Activated effector memory CD4-positive, alpha-beta T cell treated with anti-CD3 and anti-CD28 coated beads, Interleukin-2, amount 50 U/mL, for 16 hours (primary cell): ENCODE measurements at regions not wholly inside any gene's neighbourhood (a gene's known extent, or its start where the extent isn't known, plus 50 kb on each side); places are given as distances from the start of the nearest gene placed in this dataset.
"Not testable (repeated sequence)": the region's sequence is repeated elsewhere in the genome, so short reads cannot be mapped to it uniquely, and the experiment has no call there.

Experiments
- DNase-seq: peaks from one replicate; pipeline ENCODE4 v3.0.0-alpha.2; 2020

DNA sequence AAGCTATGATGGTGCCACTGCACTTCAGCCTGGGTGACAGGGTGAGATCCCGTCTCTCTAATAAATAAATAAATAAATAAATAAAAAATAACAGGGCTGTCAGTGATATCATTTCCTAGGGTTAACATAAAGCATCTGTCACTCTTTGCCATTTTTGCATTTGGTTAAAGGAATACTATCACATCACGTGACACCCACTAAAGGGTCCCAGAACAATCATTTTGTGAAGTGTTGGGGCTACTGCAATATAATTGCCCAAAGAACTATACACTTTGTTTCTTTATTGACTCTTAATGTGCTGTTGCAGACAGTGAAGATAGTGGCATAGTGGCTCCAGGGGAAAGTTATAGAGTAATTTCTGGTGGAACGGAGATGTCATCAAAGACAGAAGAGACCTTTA, 176.5 kb upstream of the MMS22L start:
- no peak for DNase-seq

DNA sequence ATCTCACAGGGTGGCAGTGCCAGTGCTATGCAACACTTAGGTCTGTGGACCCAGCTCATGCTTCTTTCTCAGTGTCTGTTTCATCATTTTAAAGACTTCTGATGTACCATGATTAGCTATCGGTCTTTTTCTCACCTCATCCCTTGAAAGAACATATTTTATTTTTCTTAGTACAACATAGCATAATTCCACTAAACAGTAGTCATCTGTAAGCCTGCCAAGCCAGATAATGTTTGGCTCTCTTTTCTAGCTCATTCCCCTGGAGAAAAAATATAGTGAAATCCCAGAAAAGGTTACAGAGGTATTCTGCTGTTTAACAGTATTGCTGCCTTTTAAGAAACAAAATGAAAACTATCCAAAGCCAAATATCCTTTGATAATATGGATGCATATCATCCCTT, 177.0 kb upstream of the MMS22L start:
- no peak for DNase-seq

DNA sequence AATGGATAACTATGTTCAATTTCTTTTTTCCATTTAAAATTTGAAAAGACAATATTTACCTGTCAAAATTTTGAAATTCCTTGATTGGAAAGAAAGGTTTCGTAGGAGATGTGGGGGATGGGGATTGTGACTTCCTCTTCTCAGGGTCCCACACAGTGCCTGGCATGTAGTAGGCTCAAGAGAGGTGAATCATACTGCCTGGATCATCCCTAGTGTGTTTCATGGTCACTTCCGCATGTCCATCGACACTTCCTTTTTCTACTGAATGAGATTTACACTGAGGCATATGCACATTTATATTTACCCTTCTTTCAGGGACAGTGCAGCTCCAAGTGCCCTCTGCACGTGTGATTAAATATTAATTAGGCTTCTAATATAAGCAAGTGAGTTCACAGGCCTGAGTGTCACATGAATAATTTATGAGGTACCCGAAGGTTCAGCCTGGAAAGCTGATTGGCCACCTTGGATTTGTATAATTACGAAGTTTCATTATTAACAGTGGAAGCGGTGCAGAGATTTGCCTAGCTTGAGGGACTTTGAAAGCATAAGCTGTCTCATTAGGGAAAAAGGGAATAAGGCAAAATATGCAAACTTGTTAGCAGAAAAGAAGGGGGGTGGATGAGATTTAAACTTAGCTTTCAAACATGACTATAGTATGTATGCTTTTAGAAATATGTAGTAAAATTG, 177.5 kb upstream of the MMS22L start:
- DNase-seq, result no peak

DNA sequence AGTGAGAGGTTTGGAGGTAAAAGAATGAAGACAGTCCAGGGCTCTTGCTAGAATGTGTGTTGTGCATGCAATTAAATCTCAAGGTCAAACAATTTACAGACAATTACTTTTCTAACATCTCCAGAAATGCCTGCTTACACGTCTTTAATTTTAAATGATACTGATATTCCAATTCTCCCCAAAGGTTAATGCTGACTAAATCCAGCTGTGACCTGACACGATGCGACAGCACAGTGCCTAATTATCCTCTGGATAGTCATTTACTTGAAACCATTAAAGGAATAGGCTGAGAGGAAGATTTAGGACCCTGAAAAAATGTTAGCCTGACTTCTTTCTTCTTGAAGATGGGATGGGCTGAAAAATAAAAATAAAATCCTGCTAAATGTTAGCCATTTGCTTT, 178.2 kb upstream of the MMS22L start:
- DNase-seq, result no peak

DNA sequence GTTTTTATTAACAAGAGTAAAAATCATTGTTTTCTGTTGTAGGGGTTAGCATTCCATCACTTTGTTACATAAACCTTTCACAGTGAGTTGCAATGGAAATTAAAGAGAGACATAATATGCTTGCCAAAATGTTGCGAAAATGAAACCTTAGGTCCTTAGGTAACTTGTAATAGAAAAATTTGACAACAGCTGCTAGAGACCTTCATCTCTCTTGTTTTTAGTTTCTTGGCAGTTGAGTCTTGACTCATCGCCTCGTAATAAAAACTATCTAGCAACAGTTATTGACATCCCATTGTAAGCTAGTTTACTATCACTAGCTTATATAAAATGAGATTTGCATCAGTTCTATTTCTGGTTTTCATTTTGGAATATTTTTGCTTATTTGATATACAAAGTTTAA, 179.0 kb upstream of the MMS22L start:
- no peak for DNase-seq

DNA sequence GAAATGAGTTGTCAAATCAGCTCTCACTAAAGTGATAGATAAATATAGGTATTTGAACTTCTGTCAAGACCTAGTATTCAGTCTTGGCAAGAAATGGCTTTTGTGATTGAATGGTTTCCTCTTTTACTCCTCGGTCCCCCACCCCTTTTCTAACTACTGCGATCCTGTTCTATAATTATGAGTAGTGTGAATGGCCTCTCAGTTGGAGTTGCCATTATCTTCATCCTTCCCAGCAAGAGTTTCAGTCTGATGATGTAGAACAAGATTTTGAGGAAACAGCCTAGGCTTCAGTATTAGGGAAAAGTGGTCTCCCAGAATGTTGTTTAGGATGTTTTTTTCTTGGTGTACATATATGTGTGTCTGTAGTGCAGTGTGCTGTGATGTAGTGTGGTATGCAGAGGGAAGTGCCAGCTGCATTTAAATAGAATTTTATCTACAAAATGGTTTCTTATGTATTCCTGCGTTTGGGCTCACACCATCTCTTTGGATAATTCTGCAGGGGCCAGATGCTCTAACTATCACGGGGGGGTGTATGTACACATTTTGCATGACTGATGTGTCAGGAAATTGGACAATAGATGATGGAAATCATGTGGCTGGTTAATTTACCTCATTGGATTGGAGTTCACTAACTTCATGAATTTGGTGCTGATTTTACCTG, 180.1 kb upstream of the MMS22L start:
- DNase-seq, result no peak

DNA sequence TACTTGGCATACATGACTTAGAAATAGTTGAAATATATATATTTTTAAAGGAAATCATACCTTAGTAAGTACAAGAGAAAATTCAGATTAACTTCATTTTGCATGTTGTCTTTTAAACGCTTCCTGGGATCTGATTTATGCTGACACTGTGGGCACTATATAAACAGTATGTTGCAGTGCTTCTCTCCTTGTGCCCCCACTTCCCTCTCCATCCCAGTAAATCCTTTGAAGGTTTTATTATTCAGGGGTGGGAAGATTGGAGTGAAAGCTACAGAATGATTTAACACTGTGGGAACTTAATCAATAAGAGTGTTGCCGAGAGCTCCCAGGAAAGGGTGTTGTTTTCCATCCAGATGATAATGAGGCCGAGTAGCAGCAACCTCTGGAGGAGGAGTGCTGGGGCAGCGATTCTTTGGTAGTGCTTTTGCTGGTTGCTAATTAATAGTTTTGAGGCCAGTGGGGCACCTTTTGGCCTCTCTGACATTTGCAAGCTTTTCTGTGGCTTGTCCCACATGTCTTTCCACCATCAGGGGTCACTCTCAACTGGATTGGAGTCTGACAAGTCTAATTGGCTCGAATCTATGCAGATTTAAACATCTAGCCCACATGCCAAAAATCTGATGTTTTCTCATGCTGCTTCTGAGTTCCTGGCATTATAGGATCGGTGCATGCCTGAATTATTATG, 183.0 kb upstream of the MMS22L start:
- no peak for DNase-seq

DNA sequence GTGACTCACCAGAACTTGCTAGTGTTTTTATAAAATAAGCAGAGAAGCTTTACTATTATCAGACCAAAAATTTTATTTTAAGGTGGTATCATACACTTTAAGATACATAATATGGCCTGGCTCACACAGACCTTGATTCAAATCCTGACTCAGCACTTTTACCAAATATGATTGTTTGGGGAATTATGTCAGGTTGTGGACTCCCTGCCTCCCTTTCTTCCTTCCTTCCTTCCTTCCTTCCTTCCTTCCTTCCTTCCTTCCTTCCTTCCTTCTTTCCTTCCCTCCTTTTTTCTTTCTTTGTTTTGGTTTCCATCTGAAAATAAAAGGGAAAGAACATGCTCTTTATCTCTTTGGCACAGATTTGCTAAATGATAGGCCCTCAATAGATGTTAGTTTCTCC, 186.0 kb upstream of the MMS22L start:
- DNase-seq, result no peak

DNA sequence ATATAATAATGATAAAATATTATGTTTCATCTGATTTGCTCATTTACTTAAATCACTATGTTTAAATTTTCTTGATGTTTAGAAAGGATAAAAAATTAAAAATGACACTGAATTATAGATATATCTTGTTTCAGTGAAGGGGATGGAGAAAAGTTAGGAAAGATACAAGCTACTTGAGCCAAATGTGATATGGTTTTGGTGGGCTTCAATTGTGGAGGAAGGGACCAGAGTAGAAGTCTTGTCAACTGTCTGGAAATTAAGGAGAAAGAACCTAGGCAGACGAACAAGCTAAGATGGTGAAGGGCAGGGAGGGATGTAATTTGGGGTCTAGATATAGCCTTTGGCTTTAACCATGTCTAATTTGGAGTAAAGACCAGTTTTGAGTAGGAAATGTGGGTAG, 186.4 kb upstream of the MMS22L start:
- DNase-seq, result no peak

DNA sequence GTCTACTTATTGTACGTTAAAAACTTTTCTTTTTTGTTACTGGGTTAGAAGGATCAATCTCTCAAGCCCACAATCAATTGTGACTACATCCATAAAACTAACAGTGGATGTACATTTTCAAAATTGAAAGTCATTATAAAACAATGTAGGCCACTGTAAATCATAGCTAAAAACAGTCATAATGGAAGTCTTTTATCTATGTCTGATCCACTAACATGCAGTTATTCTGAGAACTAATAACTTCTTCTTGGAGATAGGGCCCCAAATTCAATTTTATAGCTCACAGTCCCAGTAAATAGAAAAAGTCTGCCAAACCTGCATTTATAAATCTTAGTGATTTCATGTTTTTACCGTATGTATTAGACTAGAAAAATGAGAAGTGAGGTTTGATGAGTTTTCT, 187.3 kb upstream of the MMS22L start:
- no peak for DNase-seq

DNA sequence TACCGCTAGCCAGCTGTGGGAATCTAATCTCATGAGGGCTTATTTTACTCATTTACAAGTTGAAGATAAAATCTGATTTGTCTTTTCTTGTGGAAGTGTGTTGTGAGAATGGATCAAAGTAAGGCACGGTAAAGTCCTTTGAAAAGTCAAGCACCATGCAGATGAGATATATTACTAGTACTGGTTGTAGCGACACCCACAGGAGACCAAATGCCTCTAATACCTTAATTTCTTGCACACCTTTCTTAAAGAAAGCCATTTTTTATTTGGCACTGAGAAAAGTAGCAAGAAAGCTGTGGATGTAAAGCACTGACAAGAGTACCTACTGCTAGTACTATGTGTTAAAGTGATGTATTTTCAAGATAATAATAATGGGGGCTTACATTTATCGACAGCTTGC, 191.0 kb upstream of the MMS22L start:
- DNase-seq, result no peak

DNA sequence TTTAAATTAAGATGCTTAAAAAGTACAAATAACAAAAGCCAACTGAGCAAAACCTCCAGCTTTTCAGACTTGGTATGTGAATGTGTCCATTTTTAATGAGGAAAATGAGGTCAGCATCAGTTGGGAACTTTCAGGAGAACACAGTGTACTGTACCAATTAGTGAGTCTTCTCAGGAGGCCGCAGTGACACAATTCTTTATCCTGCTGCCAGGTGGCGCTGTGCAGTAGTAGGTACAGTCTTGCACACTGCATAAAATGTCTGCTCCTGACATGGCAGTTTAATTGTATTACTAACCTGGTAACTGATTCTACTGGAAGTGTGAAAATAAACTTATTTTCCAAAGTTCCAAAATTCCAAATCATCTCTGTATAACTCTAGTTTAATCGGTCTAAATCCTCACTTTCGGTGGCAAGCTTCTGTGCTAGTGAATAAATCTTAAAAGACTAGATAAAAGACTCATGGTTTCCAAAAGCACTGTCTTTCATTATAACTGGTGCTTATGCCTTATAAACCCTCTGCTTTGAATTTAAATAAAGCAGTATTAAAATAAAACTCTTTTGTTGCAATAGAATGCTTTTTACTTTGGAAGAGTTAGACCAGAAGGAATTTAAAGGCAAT, 214.8 kb upstream of the MMS22L start:
- peak; percentile 84 for DNase-seq

DNA sequence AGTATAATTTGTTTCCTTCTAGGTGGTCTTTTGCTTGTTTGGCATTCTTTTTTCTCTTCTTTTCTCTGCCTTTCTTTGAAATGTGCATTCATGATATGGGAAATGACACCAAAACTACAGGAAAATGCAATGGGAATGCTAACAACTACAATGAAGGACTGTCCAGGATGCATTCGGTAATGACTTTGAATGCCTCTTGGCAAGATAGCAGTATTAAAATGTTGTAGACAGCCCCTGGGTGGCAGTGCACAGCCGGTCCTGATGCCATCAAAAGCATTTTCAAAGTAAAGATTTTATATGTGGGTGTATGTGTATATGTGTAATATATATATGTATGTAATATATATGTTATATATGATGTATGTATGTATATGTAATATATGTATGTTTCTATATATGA, 218.8 kb upstream of the MMS22L start:
- no peak for DNase-seq

DNA sequence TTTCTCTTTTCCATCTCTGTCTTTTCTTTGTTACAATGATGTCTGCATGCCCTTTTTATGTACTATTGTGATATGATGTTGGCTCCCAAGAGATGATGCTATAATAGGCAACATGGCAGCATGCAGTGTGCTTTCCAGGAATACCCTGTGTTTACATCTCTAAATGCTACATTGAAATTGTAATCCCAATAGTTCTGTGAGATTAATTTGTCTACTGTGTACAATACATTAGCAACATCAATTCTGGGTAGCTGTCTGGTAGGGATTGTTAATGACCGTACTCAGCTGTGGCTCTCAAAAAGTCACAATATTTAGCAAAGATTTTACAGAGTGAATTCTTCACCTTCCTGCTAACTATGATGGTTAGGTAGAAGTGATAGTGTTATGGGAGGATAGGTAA, 225.6 kb upstream of the MMS22L start:
- DNase-seq, result no peak

DNA sequence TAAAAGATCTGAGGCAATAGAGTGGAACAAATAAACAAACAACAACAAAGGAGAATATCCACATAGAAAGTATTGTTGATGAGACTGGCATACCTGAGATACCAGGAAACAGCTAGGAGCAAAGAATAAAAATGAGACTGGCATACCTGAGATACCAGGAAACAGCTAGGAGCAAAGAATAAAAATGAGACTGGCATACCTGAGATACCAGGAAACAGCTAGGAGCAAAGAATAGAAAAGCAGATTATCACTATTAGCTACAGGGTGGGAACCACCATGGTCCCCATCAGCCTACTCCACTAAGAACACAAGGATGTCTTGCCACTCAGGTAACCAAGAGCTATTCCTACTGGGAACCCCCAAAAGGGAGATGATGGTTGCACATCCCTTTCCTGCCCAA, 230.2 kb upstream of the MMS22L start:
- DNase-seq, result not testable (repeated sequence)

DNA sequence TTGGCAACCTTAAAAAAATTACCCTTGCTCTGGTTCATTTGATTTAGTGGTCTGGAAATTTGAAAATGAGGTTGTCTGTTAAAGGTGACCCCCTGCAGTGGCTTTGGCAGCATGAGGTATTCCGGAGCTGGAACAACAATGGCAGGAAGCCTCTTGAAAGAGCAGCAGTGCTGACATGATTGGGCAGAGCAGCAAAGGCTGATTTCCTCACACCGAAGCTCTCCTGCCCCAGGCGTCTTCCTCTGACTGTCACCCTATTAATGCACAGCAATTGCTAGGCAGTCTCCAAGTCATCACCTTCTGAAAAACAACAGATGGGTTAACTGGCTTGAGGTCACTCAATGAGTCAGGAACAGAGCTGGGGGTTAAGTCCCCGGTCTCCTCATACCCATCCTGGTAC, 241.8 kb upstream of the MMS22L start:
- no peak for DNase-seq

DNA sequence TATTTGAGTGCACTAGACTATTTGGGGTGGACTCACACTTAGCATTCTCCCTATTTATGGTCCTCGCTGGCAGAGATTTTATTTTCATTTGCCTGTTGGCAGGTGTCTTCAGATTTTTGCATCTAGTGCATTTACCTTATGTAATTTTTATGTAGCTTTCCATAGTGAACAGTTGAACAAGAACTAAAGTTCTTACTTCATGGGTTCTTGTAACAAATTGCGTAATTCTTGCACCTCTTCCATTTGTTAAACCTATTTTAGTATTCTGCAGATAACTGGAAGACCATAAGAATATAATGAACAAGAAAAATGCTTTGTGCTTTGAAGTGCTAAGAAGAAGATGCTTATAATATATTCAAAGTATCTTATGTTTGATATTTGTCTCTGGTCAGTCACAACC, 252.8 kb upstream of the MMS22L start:
- no peak for DNase-seq

DNA sequence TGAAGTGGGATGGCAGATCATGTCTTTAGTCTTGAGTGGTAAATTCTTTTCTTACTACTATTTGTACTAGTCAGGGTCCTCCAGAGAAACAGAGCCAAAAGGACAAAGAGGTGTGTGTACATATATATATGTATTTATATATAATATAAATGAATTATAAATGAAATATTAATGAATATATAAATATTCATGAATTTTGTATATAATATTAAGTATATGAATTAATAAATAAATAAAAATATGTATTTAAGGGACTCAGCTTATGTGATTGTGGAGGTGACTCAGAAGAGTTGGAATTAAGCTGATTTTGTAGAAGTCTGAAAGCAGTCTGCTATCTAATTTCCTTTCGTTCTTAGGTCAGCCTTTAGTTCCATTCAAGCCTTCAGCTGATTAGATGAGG, 265.3 kb upstream of the MMS22L start:
- no peak for DNase-seq

DNA sequence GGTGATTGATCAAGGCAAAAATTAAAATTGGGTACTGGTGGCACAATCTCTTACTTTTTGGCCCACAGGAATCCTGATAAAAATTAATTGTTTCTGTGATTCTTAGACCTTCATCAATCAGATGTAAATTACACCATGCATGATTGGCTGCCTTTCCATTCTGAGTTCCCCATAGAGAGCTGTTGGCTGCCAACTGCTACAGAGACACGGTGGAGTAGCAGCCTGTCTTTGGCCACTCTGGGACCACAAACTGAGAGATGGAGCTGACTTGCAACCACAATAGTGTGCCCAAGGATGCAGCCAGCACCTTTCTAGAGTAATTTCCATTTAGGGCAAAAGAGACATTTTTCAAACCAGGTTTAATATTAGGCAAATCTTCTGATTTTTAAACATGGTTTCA, 274.3 kb upstream of the MMS22L start:
- DNase-seq, result no peak

DNA sequence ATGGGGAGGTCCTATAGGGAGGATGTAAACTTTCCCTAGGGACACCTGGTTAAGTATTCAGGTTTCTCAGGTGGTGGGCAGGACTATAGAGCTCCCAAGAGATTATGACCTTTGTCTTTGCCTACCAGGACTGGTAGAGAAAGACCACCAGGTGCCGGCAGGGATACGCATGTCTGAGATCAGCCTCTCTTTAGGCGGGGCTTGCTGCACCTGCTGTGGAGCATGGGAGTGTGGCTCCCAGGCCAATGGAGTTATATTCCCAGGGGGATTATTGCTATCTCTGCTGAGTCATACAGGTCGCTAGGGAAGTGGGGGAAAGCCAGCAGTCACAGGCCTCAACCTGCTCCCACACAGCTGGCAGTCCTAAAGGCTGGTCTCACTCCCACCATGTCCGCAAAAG, 280.5 kb upstream of the MMS22L start:
- no peak for DNase-seq

DNA sequence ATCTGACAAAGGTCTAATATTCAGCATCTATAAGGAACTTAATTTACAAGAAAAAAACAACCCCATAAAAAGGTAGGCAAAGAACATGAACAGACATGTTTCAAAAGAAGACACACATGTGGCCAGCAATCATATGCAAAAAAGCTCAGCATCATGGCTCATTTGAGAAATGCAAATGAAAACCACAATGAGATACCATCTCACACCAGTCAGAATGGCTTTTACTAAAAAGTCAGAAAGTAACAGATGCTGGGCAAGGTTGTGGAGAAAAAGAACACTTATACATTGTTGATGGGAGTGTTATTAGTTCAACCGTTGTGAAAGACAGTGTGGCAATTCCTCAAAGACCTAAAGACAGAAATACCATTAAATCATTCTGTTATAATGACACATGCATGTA, 289.9 kb upstream of the MMS22L start:
- no peak for DNase-seq

DNA sequence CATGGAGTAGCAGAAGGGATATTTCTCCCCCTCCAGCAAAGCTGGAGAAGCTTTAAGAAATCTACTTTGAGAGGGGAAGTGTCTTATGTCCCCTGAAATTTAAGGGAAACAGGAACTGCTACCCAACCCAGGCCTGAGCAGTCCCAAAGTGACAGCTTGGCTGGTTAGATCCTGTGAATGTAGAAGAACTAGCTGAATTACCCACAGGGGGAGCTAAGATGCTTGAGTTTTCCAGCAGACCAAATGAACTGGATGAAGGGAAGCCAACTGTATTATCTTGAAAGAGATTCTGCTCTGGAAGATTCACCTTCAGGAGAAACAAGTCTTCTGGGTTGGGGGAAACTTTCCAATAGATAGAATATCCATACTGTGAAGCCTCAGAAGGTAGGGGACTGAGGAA, 303.3 kb upstream of the MMS22L start:
- no peak for DNase-seq

DNA sequence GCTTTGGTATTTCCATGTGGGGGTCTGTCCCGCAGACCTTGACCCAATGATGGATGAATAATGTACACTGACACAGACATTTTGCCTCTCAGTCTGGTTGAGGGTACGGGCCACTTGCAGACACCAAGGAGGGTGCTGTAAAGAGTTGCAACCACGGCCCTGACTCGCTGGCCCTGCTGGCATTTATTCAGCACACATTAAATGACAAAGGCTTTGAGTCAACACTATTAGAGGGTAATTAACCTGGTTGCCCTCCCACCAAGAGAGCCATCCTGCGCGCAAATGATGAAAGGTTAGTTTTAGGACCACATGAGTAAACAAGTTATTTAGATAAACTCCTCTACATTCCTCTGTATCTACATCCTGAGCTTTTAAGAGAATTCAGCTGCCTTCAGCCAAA, 308.9 kb upstream of the MMS22L start:
- no peak for DNase-seq

DNA sequence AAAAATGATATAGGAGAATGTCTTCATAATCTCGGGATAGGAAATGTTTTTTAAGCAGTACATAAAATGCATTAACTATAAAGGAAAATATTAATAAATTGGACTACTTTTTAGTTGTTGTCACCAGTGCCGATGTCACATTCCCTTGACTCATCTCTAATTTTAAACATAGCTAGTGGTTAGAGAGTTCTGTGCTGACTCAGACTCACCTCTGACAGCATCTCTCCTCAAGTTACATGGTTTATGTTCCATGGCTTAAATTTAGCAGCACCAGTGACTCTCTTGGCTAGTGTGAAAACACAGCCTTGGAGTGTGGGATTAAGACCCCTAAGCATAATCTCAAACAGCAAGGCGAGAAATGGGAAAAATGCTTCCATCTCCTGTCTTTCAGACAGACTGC, 311.8 kb upstream of the MMS22L start:
- DNase-seq, result no peak
